GM12878 (cell line): ENCODE measurements at regions not wholly inside any gene's neighbourhood (a gene's known extent, or its start where the extent isn't known, plus 50 kb on each side); places are given as distances from the start of the nearest gene placed in this dataset.
A peak's percentile ranks its signal among the peaks of the same experiment; 100 is the strongest.

Source experiments
- ATAC-seq: fragments of 200-7000 bp; cut with Tn5 transposase; 3 replicates; pipeline ENCODE4 v1.9.1; 2020; ENCODE audit warnings: mild to moderate bottlenecking, moderate library complexity
- BruUV-seq: library from RNA; stranded (reverse); fragments of 400-500 nt; replicated peaks from 2 replicates; lab custom pipeline; 2021; lab: Mats Ljungman, UMichigan
- CTCF ChIA-PET: fragments of 300-600 bp; sonication (Branson Sonifier 250); formaldehyde crosslinking; extraction: SDS; loops from one replicate; lab custom pipeline; 2021; ENCODE audit warnings: inconsistent platforms; lab: Yijun Ruan, JAX
- POLR2A ChIA-PET: fragments of 350-600 bp; formaldehyde crosslinking; extraction: SDS; loops from one replicate; lab custom pipeline; 2021; ENCODE audit warnings: inconsistent platforms; lab: Charles Lee
- RAD21 ChIA-PET: fragments of 300-600 bp; sonication (Branson Sonifier 250); formaldehyde crosslinking; loops from one replicate; lab custom pipeline; 2023; ENCODE audit warnings: antibody characterized with exemption; ENCODE audit not compliant: unreplicated experiment; lab: Charles Lee
- SMC1A ChIA-PET: fragments of 300-600 bp; sonication (Branson Sonifier 250); formaldehyde crosslinking; loops from one replicate; lab custom pipeline; 2023; ENCODE audit not compliant: unreplicated experiment, uncharacterized antibody; lab: Charles Lee
- DNase-seq: peaks from one replicate; pipeline ENCODE4 v3.0.0-alpha.2; 2011; ENCODE audit warnings: low read depth, low spot score
- FAIRE-seq: peaks from 3 replicates; lab custom pipeline; 2011; peaks lifted over from hg19 to GRCh38; lab: Jason Lieb, UNC
- H2AFZ ChIP-seq: 2 replicates; pipeline ENCODE4 v1.6.0; 2011; ENCODE audit warnings: low read depth, low read length, control low read depth; ENCODE audit not compliant: control insufficient read depth
- H3K27ac ChIP-seq: 2 replicates; pipeline ENCODE4 v1.5.1; 2011; ENCODE audit warnings: control low read depth; ENCODE audit not compliant: control insufficient read depth, insufficient read depth
- H3K27me3 ChIP-seq, 2 experiments: replicated peaks in 1 of 2; 2 replicates each; pipeline versions ENCODE4 v1.6.0 to v1.6.1; 2011; ENCODE audit warnings: low read length in 1 of 2; ENCODE audit not compliant: control insufficient read depth in 2 of 2, insufficient read depth in 2 of 2
- H3K36me3 ChIP-seq, 2 experiments: 2 replicates each; pipeline ENCODE4 v1.5.1; 2011; ENCODE audit warnings: low read length in 1 of 2; ENCODE audit not compliant: control insufficient read depth in 2 of 2, insufficient read depth in 2 of 2
- H3K4me1 ChIP-seq: 2 replicates; pipeline ENCODE4 v1.6.1; 2011; ENCODE audit warnings: mild to moderate bottlenecking, low read length, moderate library complexity, mixed read lengths; ENCODE audit not compliant: control insufficient read depth, insufficient read depth
- H3K4me2 ChIP-seq: 2 replicates; pipeline ENCODE4 v1.6.0; 2011; ENCODE audit warnings: control low read depth; ENCODE audit not compliant: control insufficient read depth, insufficient read depth
- H3K4me3 ChIP-seq: fragments of 200-600 bp; sonication (generic); 2 replicates; pipeline ENCODE4 v1.5.1; 2016
- H3K79me2 ChIP-seq: 2 replicates; pipeline ENCODE4 v1.6.0; 2011; ENCODE audit warnings: low read length; ENCODE audit not compliant: control insufficient read depth, insufficient read depth
- H3K9ac ChIP-seq: 2 replicates; pipeline ENCODE4 v1.8.0; 2011; ENCODE audit warnings: low read length, control low read depth, mixed read lengths; ENCODE audit not compliant: control insufficient read depth, insufficient read depth
- H3K9me3 ChIP-seq: replicated peaks from 3 replicates; pipeline ENCODE4 v1.5.1; 2011; ENCODE audit warnings: mild to moderate bottlenecking, low read length; ENCODE audit not compliant: control insufficient read depth, insufficient read depth
- H4K20me1 ChIP-seq: 2 replicates; pipeline ENCODE4 v1.6.0; 2011; ENCODE audit not compliant: control insufficient read depth, insufficient read depth
- MEF2B ChIP-seq: fragments of 450-650 bp; IDR thresholded peaks from 2 replicates; pipeline ENCODE4 v1.6.1; 2018; ENCODE audit warnings: mild to moderate bottlenecking, moderate library complexity; ENCODE audit not compliant: partially characterized antibody, poor library complexity, severe bottlenecking
- YY1 ChIP-seq: IDR thresholded peaks from 2 replicates; pipeline ENCODE4 v1.6.1; 2011; ENCODE audit warnings: low read depth, mild to moderate bottlenecking, low read length
- WGBS: methylation state at CpG from one replicate; pipeline ENCODE4 v1.1.6; 2016; ENCODE audit warnings: low lambda C conversion rate; ENCODE audit not compliant: insufficient replicate concordance, insufficient coverage; ENCODE audit errors: missing lambda C conversion rate; 5-methylcytosine and 5-hydroxymethylcytosine counted together
- in situ Hi-C: fragments of 300-500 bp; cut with MboI; formaldehyde crosslinking; loops from 9 replicates; pipeline ENCODE4 v1.14.3; 2018; ENCODE audit warnings: mixed read lengths
- intact Hi-C: fragments of 100-400 bp; cut with micrococcal nuclease; formaldehyde crosslinking; loops from one replicate; pipeline ENCODE4 v1.14.2; 2022; ENCODE audit not compliant: unreplicated experiment

- Histone ChIP-seq H4K20me1 (no peaks in the 10 kb centered on the region), H3K79me2 (no peaks in the 10 kb centered on the region), H3K27ac (no peak overlapping the region), H3K27me3 (no peaks in the 10 kb centered on the region), H3K9ac (no peak overlapping the region), H2AFZ (no peak overlapping the region), H3K36me3 (no peaks in the 10 kb centered on the region), H3K4me3 (no peak overlapping the region), H3K4me1 (peaks cover 6% of the 10 kb centered on the region; the same call in 1 of the 2 replicates), H3K9me3 (no peaks in the 10 kb centered on the region), H3K4me2 (peak overlapping the region; percentile 39; the same call in 1 of the 2 replicates)
- ChIA-PET CTCF (interaction anchor here (1.1 to 3.6 kb wide), 9 partner anchors 10 to 235 kb away, joined by 3 to 33 read pairs (median 5); no protein-coding TSS in a partner anchor), POLR2A (interaction anchor here (0.5 kb wide), 1 partner anchor 495 kb away, joined by 3 read pairs; no protein-coding TSS in a partner anchor), RAD21 (interaction anchor here (0.7 to 3.1 kb wide), 11 partner anchors 16 to 234 kb away, joined by 3 to 19 read pairs (median 6); no protein-coding TSS in a partner anchor), SMC1A (interaction anchor here (1.0 to 5.3 kb wide), 16 partner anchors 15 to 287 kb away, joined by 3 to 36 read pairs (median 4); no protein-coding TSS in a partner anchor)
- no TSS peak for BruUV-seq
- DNase-seq (no peak), FAIRE-seq (no peak), ATAC-seq (peak; percentile 40)
- intact Hi-C loops: loop anchor here (5.0 kb wide), 1 partner anchor 236 kb away; no protein-coding TSS in a partner anchor
- in situ Hi-C loops: no loop called here
- WGBS: 46% methylated on average over 11 of the region's 11 CpGs
- TF ChIP-seq MEF2B (no peak), YY1 (0 out of 2 replicates have a peak, but pooled peaks have one; percentile 6)
Measured at GRCh38 chr3:18127859-18128681, 297.1 kb downstream of the SATB1 start.
